ENCODE measurements at regions not wholly inside any gene's neighbourhood (a gene's known extent, or its start where the extent isn't known, plus 50 kb on each side); places are given as distances from the start of the nearest gene placed in this dataset.

DNA sequence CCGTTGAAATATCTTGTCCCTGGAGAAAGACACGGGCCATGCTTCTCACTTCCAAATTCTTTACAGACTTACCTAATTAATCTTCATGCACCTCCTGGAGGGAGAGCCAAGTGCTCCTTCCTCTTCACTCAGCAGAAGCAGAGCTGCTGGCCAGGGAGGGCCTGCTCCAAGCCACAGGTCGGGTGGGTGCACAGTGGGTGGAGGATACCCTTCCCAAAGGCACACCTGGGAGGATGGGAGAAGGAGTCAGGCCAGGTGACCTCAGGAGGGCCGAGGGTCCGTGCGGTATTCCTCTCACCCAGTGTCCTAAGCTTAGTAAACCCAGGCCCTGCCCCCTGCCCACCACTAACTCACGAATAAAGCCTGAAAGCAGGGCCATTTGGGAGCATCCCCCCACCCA lies 171.3 kb upstream of the RPL38 start:
- no peak for TF ChIP-seq CTCF (IDR thresholded peaks at IDR 0.05)
- TF ChIP-seq POLR2A (IDR thresholded peaks at IDR 0.05), result no peak

Data from breast epithelium (tissue), 3 donors.